Caco-2 (cell line): ENCODE measurements at regions not wholly inside any gene's neighbourhood (a gene's known extent, or its start where the extent isn't known, plus 50 kb on each side); places are given as distances from the start of the nearest gene placed in this dataset.
"Not testable (repeated sequence)": the region's sequence is repeated elsewhere in the genome, so short reads cannot be mapped to it uniquely, and the experiment has no call there.

Experiments
- BruUV-seq: library from RNA; stranded (reverse); fragments of 400-500 nt; replicated peaks from 2 replicates; lab custom pipeline; 2021; lab: Mats Ljungman, UMichigan
- CTCF ChIA-PET: fragments of 300-600 bp; sonication (Branson Sonifier 250); formaldehyde crosslinking; loops from one replicate; lab custom pipeline; 2022; ENCODE audit warnings: antibody characterized with exemption; lab: Charles Lee
- POLR2A ChIA-PET: fragments of 300-600 bp; sonication (Branson Sonifier 250); formaldehyde crosslinking; loops from one replicate; lab custom pipeline; 2022; ENCODE audit warnings: antibody characterized with exemption; lab: Charles Lee
- DNase-seq, 2 experiments: peaks; one replicate each; pipeline versions ENCODE4 v3.0.0 to v3.0.0-alpha.2; 2020 to 2022
- H3K27me3 ChIP-seq: replicated peaks from 2 replicates; pipeline ENCODE4 v1.6.0; 2011; ENCODE audit warnings: low read length; ENCODE audit not compliant: control insufficient read depth, insufficient read depth
- H3K36me3 ChIP-seq: 2 replicates; pipeline ENCODE4 v1.5.1; 2011; ENCODE audit warnings: low read length; ENCODE audit not compliant: control insufficient read depth, insufficient read depth
- H3K4me1 ChIP-seq: fragments of 250-450 bp; sonication (Bioruptor Pico); 2 replicates; pipeline ENCODE4 v1.5.1; 2020; ENCODE audit warnings: mild to moderate bottlenecking
- H3K4me3 ChIP-seq: 2 replicates; pipeline ENCODE4 v1.5.1; 2011; ENCODE audit warnings: low read depth, mild to moderate bottlenecking, control low read depth, low read length
- H3K9me3 ChIP-seq: fragments of 250-450 bp; sonication (Bioruptor Pico); 2 replicates; pipeline ENCODE4 v1.5.1; 2020; ENCODE audit warnings: mild to moderate bottlenecking, moderate library complexity
- H3K27ac Mint-ChIP-seq: one replicate; pipeline ENCODE4 v1.8.0; 2022; ENCODE audit warnings: mixed read lengths; ENCODE audit not compliant: unreplicated experiment
- H3K27me3 Mint-ChIP-seq: one replicate; pipeline ENCODE4 v1.8.0; 2022; ENCODE audit warnings: mixed read lengths; ENCODE audit not compliant: insufficient read depth, unreplicated experiment
- H3K36me3 Mint-ChIP-seq: one replicate; pipeline ENCODE4 v1.8.0; 2022; ENCODE audit warnings: mild to moderate bottlenecking, mixed read lengths; ENCODE audit not compliant: insufficient read depth, unreplicated experiment
- H3K4me1 Mint-ChIP-seq: one replicate; pipeline ENCODE4 v1.8.0; 2022; ENCODE audit warnings: low read depth, mixed read lengths; ENCODE audit not compliant: unreplicated experiment
- H3K4me3 Mint-ChIP-seq: one replicate; pipeline ENCODE4 v1.8.0; 2022; ENCODE audit warnings: mild to moderate bottlenecking, moderate library complexity, mixed read lengths; ENCODE audit not compliant: unreplicated experiment
- H3K9me3 Mint-ChIP-seq: one replicate; pipeline ENCODE4 v1.8.0; 2022; ENCODE audit warnings: mixed read lengths; ENCODE audit not compliant: unreplicated experiment
- CTCF ChIP-seq, 2 experiments: fragments of 200-600 bp in 1 of 2; IDR thresholded peaks; 1 replicate in 1 of 2; 2 replicates in 1 of 2; pipeline versions ENCODE4 v1.5.1 to v1.8.0; 2011 to 2022; ENCODE audit warnings: antibody characterized with exemption in 1 of 2, control low read depth in 1 of 2, inconsistent platforms in 1 of 2, low read depth in 1 of 2, low read length in 1 of 2, mild to moderate bottlenecking in 1 of 2, moderate library complexity in 1 of 2; ENCODE audit not compliant: insufficient read depth in 1 of 2, severe bottlenecking in 1 of 2, unreplicated experiment in 1 of 2
- intact Hi-C: fragments of 100-400 bp; cut with micrococcal nuclease; formaldehyde crosslinking; loops from one replicate; pipeline ENCODE4 v1.10.0; 2022; ENCODE audit not compliant: unreplicated experiment

- H3K4me1 Mint-ChIP-seq, H3K27ac Mint-ChIP-seq, BruUV-seq, H3K36me3 ChIP-seq, DNase-seq, H3K4me3 Mint-ChIP-seq, H3K27me3 ChIP-seq, intact Hi-C loops, H3K9me3 Mint-ChIP-seq, CTCF ChIA-PET, H3K9me3 ChIP-seq, H3K4me1 ChIP-seq, H3K27me3 Mint-ChIP-seq, H3K4me3 ChIP-seq, POLR2A ChIA-PET, H3K36me3 Mint-ChIP-seq: not testable (repeated sequence)
Observed at GRCh38 chr10:29363930-29364329, 75.1 kb downstream of the LYZL1 start.

- not testable (repeated sequence) for H3K27me3 Mint-ChIP-seq, H3K27ac Mint-ChIP-seq
- CTCF ChIA-PET, result interaction anchor here (0.6 kb wide), 1 partner anchor 110 kb away, joined by 3 read pairs; no protein-coding TSS in a partner anchor
Observed at GRCh38 chr10:29366206-29366605, 77.3 kb downstream of the LYZL1 start.

GRCh38 chr10:29369419-29369818 lies 80.5 kb downstream of the LYZL1 start:
- DNase-seq, result no peak
- no peaks in the 10 kb centered on the region for H3K9me3 ChIP-seq
- POLR2A ChIA-PET, result no interaction called here
- intact Hi-C loops, result no loop called here
- no peak for TF ChIP-seq CTCF (IDR thresholded peaks at IDR 0.05; ENCODE audit: insufficient read depth in 1 of 2, low read depth in 1 of 2, low read length in 1 of 2, severe bottlenecking in 1 of 2, unreplicated experiment in 1 of 2)
- Mint-ChIP-seq H3K9me3 (no peaks in the 10 kb centered on the region), H3K36me3 (no peaks in the 10 kb centered on the region), H3K27me3 (no peaks in the 10 kb centered on the region), H3K4me1 (no peaks in the 10 kb centered on the region), H3K27ac (no peak overlapping the region), H3K4me3 (no peak overlapping the region)
- H3K4me1 ChIP-seq, result no peaks in the 10 kb centered on the region
- no peaks in the 10 kb centered on the region for H3K36me3 ChIP-seq
- BruUV-seq, result no TSS peak
- no peaks in the 10 kb centered on the region for H3K27me3 ChIP-seq
- CTCF ChIA-PET, result interaction anchor here (1.1 kb wide), 1 partner anchor 17 kb away, joined by 3 read pairs; no protein-coding TSS in a partner anchor
- H3K4me3 ChIP-seq, result no peak overlapping the region

More at GRCh38 chr10:29366206-29366605, 77.3 kb downstream of the LYZL1 start:
- H3K36me3 ChIP-seq, DNase-seq, H3K4me3 Mint-ChIP-seq, H3K4me1 Mint-ChIP-seq, BruUV-seq, H3K27me3 ChIP-seq, H3K36me3 Mint-ChIP-seq, H3K9me3 ChIP-seq, H3K4me3 ChIP-seq, POLR2A ChIA-PET, H3K9me3 Mint-ChIP-seq, intact Hi-C loops, H3K4me1 ChIP-seq: not testable (repeated sequence)

- no peaks in the 10 kb centered on the region for H3K9me3 Mint-ChIP-seq
Observed at GRCh38 chr10:29370097-29371092, 81.5 kb downstream of the LYZL1 start.

More at GRCh38 chr10:29370097-29371092, 81.5 kb downstream of the LYZL1 start:
- intact Hi-C loops, result no loop called here
- no peaks in the 10 kb centered on the region for H3K4me1 ChIP-seq
- no TSS peak for BruUV-seq
- ChIA-PET POLR2A (no interaction called here), CTCF (interaction anchor here (0.6 to 1.1 kb wide), 3 partner anchors 16 to 738 kb away, joined by 3 read pairs; no protein-coding TSS in a partner anchor)
- H3K27me3 Mint-ChIP-seq, result no peaks in the 10 kb centered on the region
- no peak for DNase-seq
- no peak overlapping the region for H3K27ac Mint-ChIP-seq
- TF ChIP-seq CTCF (IDR thresholded peaks at IDR 0.05; ENCODE audit: insufficient read depth in 1 of 2, low read depth in 1 of 2, low read length in 1 of 2, severe bottlenecking in 1 of 2, unreplicated experiment in 1 of 2), result no peak
- H3K4me3 Mint-ChIP-seq, result no peak overlapping the region
- no peak overlapping the region for H3K4me3 ChIP-seq
- no peaks in the 10 kb centered on the region for H3K4me1 Mint-ChIP-seq
- H3K9me3 ChIP-seq, result no peaks in the 10 kb centered on the region
- H3K27me3 ChIP-seq, result no peaks in the 10 kb centered on the region
- no peaks in the 10 kb centered on the region for H3K36me3 ChIP-seq
- H3K36me3 Mint-ChIP-seq, result no peaks in the 10 kb centered on the region
